Esophagus squamous epithelium (tissue), 4 donors: ENCODE measurements at regions not wholly inside any gene's neighbourhood (a gene's known extent, or its start where the extent isn't known, plus 50 kb on each side); places are given as distances from the start of the nearest gene placed in this dataset.

Experiments
- CTCF ChIP-seq, 6 experiments: fragments of 450-650 bp in 4 of 6; fragments of 200-600 bp in 2 of 6; sonication (generic) in 2 of 6; IDR thresholded peaks; one replicate each; pipeline ENCODE4 v1.5.1; 2016 to 2019; ENCODE audit warnings: antibody characterized with exemption in 6 of 6, mild to moderate bottlenecking in 4 of 6, moderate library complexity in 4 of 6
- POLR2A ChIP-seq, 4 donors: fragments of 450-650 bp; IDR thresholded peaks; one replicate each; pipeline ENCODE4 v1.6.1; 2017; ENCODE audit warnings: antibody characterized with exemption in 4 of 4, mild to moderate bottlenecking in 4 of 4, moderate library complexity in 3 of 4

- TF ChIP-seq CTCF (IDR thresholded peaks at IDR 0.05) (no peak), POLR2A (IDR thresholded peaks at IDR 0.05) (no peak)
Measured at GRCh38 chr15:72872066-72872845, 88.7 kb upstream of the ADPGK start.
